Endothelial cell of umbilical vein (primary cell): ENCODE measurements at regions not wholly inside any gene's neighbourhood (a gene's known extent, or its start where the extent isn't known, plus 50 kb on each side); places are given as distances from the start of the nearest gene placed in this dataset.

Experiments
- BruUV-seq: library from RNA; stranded (reverse); fragments of 400-500 nt; replicated peaks from 2 replicates; lab custom pipeline; 2021; lab: Mats Ljungman, UMichigan
- CTCF ChIA-PET: fragments of 300-600, 350-600 bp; sonication (Branson Sonifier 250); formaldehyde crosslinking; loops from one replicate; lab custom pipeline; 2021; ENCODE audit warnings: antibody characterized with exemption, inconsistent platforms; lab: Charles Lee
- POLR2A ChIA-PET: fragments of 300-600, 350-600 bp; sonication (Branson Sonifier 250); formaldehyde crosslinking; loops from one replicate; lab custom pipeline; 2021; ENCODE audit warnings: antibody characterized with exemption, inconsistent platforms; lab: Charles Lee
- DNase-seq: peaks from one replicate; pipeline ENCODE4 v3.0.0-alpha.2; 2011; ENCODE audit warnings: low read depth, low spot score
- FAIRE-seq: peaks from 2 replicates; lab custom pipeline; 2011; peaks lifted over from hg19 to GRCh38; lab: Jason Lieb, UNC
- H2AFZ ChIP-seq: 2 replicates; pipeline ENCODE4 v1.6.0; 2012; ENCODE audit warnings: low read depth, low read length, control low read depth, inconsistent platforms
- H3K27ac ChIP-seq: 2 replicates; pipeline ENCODE4 v1.5.1; 2011; ENCODE audit warnings: low read depth, mild to moderate bottlenecking, control low read depth, low read length, moderate library complexity; ENCODE audit not compliant: insufficient read depth
- H3K27me3 ChIP-seq, 2 experiments: 2 replicates each; pipeline versions ENCODE4 v1.6.0 to v1.6.1; 2011; ENCODE audit warnings: low read length in 2 of 2, mixed read lengths in 1 of 2; ENCODE audit not compliant: control insufficient read depth in 2 of 2, insufficient read depth in 2 of 2
- H3K36me3 ChIP-seq, 2 experiments: 2 replicates in 1 of 2; 3 replicates in 1 of 2; pipeline ENCODE4 v1.5.1; 2011; ENCODE audit warnings: low read length in 2 of 2, mild to moderate bottlenecking in 1 of 2, moderate library complexity in 1 of 2; ENCODE audit not compliant: control insufficient read depth in 2 of 2, insufficient read depth in 2 of 2; ENCODE audit errors: extremely low read depth in 1 of 2
- H3K4me1 ChIP-seq: 3 replicates; pipeline ENCODE4 v1.5.1; 2011; ENCODE audit warnings: mild to moderate bottlenecking, low read length; ENCODE audit not compliant: control insufficient read depth, insufficient read depth; ENCODE audit errors: extremely low read depth
- H3K4me2 ChIP-seq: 2 replicates; pipeline ENCODE4 v1.6.1; 2011; ENCODE audit warnings: low read length, control low read depth, mixed read lengths; ENCODE audit not compliant: insufficient read depth
- H3K4me3 ChIP-seq, 3 experiments: fragments of 200-600 bp in 1 of 3; sonication (generic), shearing (Covaris generic) in 1 of 3; replicated peaks in 1 of 3; 2 replicates each; pipeline ENCODE4 v1.5.1; 2011 to 2016; ENCODE audit warnings: control low read depth in 3 of 3, low read length in 3 of 3, mild to moderate bottlenecking in 2 of 3, inconsistent platforms in 1 of 3, low read depth in 1 of 3, moderate library complexity in 1 of 3; ENCODE audit not compliant: insufficient read depth in 1 of 3
- H3K79me2 ChIP-seq: 2 replicates; pipeline ENCODE4 v1.6.0; 2012; ENCODE audit warnings: low read length, inconsistent platforms; ENCODE audit not compliant: control insufficient read depth, insufficient read depth
- H3K9ac ChIP-seq: replicated peaks from 2 replicates; pipeline ENCODE3; 2011; ENCODE audit warnings: low read length, control low read depth; ENCODE audit not compliant: insufficient read depth; ENCODE audit errors: extremely low read depth
- H3K9me1 ChIP-seq: replicated peaks from 3 replicates; pipeline ENCODE4 v1.6.0; 2011; ENCODE audit warnings: mild to moderate bottlenecking, low read length; ENCODE audit not compliant: control insufficient read depth, insufficient read depth; ENCODE audit errors: extremely low read depth
- H3K9me3 ChIP-seq: replicated peaks from 2 replicates; pipeline ENCODE4 v1.5.1; 2012; ENCODE audit warnings: low read length, inconsistent platforms; ENCODE audit not compliant: control insufficient read depth, insufficient read depth
- H4K20me1 ChIP-seq: replicated peaks from 2 replicates; pipeline ENCODE3; 2011; ENCODE audit warnings: mild to moderate bottlenecking, low read length; ENCODE audit not compliant: control insufficient read depth, insufficient read depth; ENCODE audit errors: extremely low read depth
- EZH2 ChIP-seq: IDR thresholded peaks from 2 replicates; pipeline ENCODE4 v1.6.1; 2012; ENCODE audit warnings: borderline replicate concordance, low read depth, mild to moderate bottlenecking, moderate library complexity, low read length, inconsistent platforms; ENCODE audit not compliant: severe bottlenecking
- FOS ChIP-seq: IDR thresholded peaks from 2 replicates; pipeline ENCODE4 v1.6.1; 2011; ENCODE audit warnings: mild to moderate bottlenecking, low read length, moderate library complexity, borderline replicate concordance; ENCODE audit not compliant: insufficient read depth
- GATA2 ChIP-seq: IDR thresholded peaks from 2 replicates; pipeline ENCODE4 v1.7.0; 2011; ENCODE audit warnings: low read depth, mild to moderate bottlenecking, moderate library complexity, mixed read lengths, low read length; ENCODE audit not compliant: insufficient read length, insufficient read depth
- JUN ChIP-seq: IDR thresholded peaks from 2 replicates; pipeline ENCODE4 v1.6.1; 2011; ENCODE audit warnings: borderline replicate concordance, low read depth; ENCODE audit not compliant: insufficient read length, insufficient read depth
- MAX ChIP-seq: IDR thresholded peaks from 2 replicates; pipeline ENCODE4 v1.6.1; 2011; ENCODE audit not compliant: insufficient read depth, insufficient read length
- MYC ChIP-seq: IDR thresholded peaks from one replicate; pipeline ENCODE4 v1.6.1; 2011; ENCODE audit warnings: mild to moderate bottlenecking, low read depth, low read length
- POLR2A ChIP-seq: IDR thresholded peaks from 2 replicates; pipeline ENCODE4 v1.6.1; 2012; ENCODE audit warnings: low read depth, mild to moderate bottlenecking, control low read depth, low read length
- POLR2AphosphoS5 ChIP-seq: IDR thresholded peaks from 2 replicates; pipeline ENCODE4 v1.6.1; 2012; ENCODE audit warnings: low read depth, mild to moderate bottlenecking, control low read depth, low read length, moderate library complexity; ENCODE audit not compliant: insufficient read depth
- dilution Hi-C: fragments of 300-500 bp; cut with MboI; formaldehyde crosslinking; loops from one replicate; pipeline ENCODE4 v1.15.0; 2019; ENCODE audit warnings: low sequenced_read_pairs; ENCODE audit not compliant: extremely low pct_ligation_motif_present
- intact Hi-C: fragments of 100-400 bp; cut with micrococcal nuclease; formaldehyde crosslinking; loops from one replicate; pipeline ENCODE4 v1.10.0; 2022
- TF ChIP-seq, protein P1 (sequence below), 2 donors: IDR thresholded peaks; 1 replicate in 1 of 2; 2 replicates in 1 of 2; pipeline ENCODE4 v1.5.1; 2011; ENCODE audit warnings: low read length in 2 of 2, mild to moderate bottlenecking in 2 of 2, moderate library complexity in 2 of 2, control low read depth in 1 of 2, inconsistent platforms in 1 of 2, low read depth in 1 of 2; ENCODE audit not compliant: insufficient read depth in 1 of 2; ENCODE audit errors: extremely low read depth in 1 of 2

- intact Hi-C loops (no loop called here), dilution Hi-C loops (loop anchor here (25.0 kb wide), 1 partner anchor 253 kb away; no protein-coding TSS in a partner anchor)
- Histone ChIP-seq H4K20me1 (no peaks in the 10 kb centered on the region), H3K4me2 (no peak overlapping the region), H3K27me3 (no peaks in the 10 kb centered on the region), H3K27ac (no peak overlapping the region), H3K4me3 (no peak overlapping the region), H2AFZ (no peak overlapping the region), H3K9me3 (no peaks in the 10 kb centered on the region), H3K4me1 (no peaks in the 10 kb centered on the region), H3K9ac (no peak overlapping the region), H3K79me2 (no peaks in the 10 kb centered on the region), H3K36me3 (no peaks in the 10 kb centered on the region), H3K9me1 (no peaks in the 10 kb centered on the region)
- DNase-seq (no peak), FAIRE-seq (no peak)
- POLR2A ChIA-PET = no interaction called here
- TF ChIP-seq MYC (no peak), POLR2A (no peak), POLR2AphosphoS5 (no peak), FOS (no peak), EZH2 (no peak), JUN (no peak), GATA2 (no peak), MAX (no peak)
- TF ChIP-seq, protein P1, sequence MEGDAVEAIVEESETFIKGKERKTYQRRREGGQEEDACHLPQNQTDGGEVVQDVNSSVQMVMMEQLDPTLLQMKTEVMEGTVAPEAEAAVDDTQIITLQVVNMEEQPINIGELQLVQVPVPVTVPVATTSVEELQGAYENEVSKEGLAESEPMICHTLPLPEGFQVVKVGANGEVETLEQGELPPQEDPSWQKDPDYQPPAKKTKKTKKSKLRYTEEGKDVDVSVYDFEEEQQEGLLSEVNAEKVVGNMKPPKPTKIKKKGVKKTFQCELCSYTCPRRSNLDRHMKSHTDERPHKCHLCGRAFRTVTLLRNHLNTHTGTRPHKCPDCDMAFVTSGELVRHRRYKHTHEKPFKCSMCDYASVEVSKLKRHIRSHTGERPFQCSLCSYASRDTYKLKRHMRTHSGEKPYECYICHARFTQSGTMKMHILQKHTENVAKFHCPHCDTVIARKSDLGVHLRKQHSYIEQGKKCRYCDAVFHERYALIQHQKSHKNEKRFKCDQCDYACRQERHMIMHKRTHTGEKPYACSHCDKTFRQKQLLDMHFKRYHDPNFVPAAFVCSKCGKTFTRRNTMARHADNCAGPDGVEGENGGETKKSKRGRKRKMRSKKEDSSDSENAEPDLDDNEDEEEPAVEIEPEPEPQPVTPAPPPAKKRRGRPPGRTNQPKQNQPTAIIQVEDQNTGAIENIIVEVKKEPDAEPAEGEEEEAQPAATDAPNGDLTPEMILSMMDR (IDR thresholded peaks at IDR 0.05; ENCODE audit: extremely low read depth in 1 of 2, insufficient read depth in 1 of 2, low read depth in 1 of 2, low read length in 2 of 2) = no peak
- CTCF ChIA-PET = interaction anchor here (1.7 to 5.8 kb wide), 2 partner anchors 24 to 244 kb away, joined by 7 to 32 read pairs; no protein-coding TSS in a partner anchor
- no TSS peak for BruUV-seq
Observed at GRCh38 chr14:100409003-100409360, 85.8 kb downstream of the SLC25A47 start.
